PC-9 (cell line): ENCODE measurements at regions not wholly inside any gene's neighbourhood (a gene's known extent, or its start where the extent isn't known, plus 50 kb on each side); places are given as distances from the start of the nearest gene placed in this dataset.

Experiments
- BruUV-seq: library from RNA; stranded (reverse); fragments of 400-500 nt; replicated peaks from 2 replicates; lab custom pipeline; 2021; lab: Mats Ljungman, UMichigan
- CTCF ChIA-PET: fragments of 300-600 bp; sonication (Branson Sonifier 250); formaldehyde crosslinking; loops from one replicate; lab custom pipeline; 2022; ENCODE audit warnings: antibody characterized with exemption; lab: Charles Lee
- POLR2A ChIA-PET: fragments of 300-600 bp; sonication (Branson Sonifier 250); formaldehyde crosslinking; loops from one replicate; lab custom pipeline; 2022; ENCODE audit warnings: antibody characterized with exemption; ENCODE audit not compliant: unreplicated experiment; lab: Charles Lee
- DNase-seq, 2 experiments: peaks; one replicate each; pipeline versions ENCODE4 v3.0.0 to v3.0.0-alpha.2; 2015 to 2022; ENCODE audit warnings: mixed read lengths in 1 of 2
- H2AFZ ChIP-seq: fragments of 200-600 bp; sonication (generic); 2 replicates; pipeline ENCODE4 v1.8.1; 2017; ENCODE audit warnings: antibody characterized with exemption
- H3F3A ChIP-seq: fragments of 200-600 bp; sonication (generic); 2 replicates; pipeline ENCODE4 v1.8.1; 2017; ENCODE audit warnings: antibody characterized with exemption, mild to moderate bottlenecking, low read depth; ENCODE audit not compliant: insufficient read depth
- H3K27ac ChIP-seq: fragments of 200-600 bp; sonication (generic); 2 replicates; pipeline ENCODE4 v1.6.1; 2016; ENCODE audit warnings: mixed run types
- H3K27me3 ChIP-seq: fragments of 200-600 bp; sonication (generic); 2 replicates; pipeline ENCODE4 v1.6.1; 2016; ENCODE audit warnings: low read depth, mixed run types; ENCODE audit not compliant: insufficient read depth
- H3K36me3 ChIP-seq: fragments of 200-600 bp; sonication (generic); 2 replicates; pipeline ENCODE4 v1.6.1; 2016; ENCODE audit warnings: low read depth, mixed run types
- H3K4me1 ChIP-seq: fragments of 200-600 bp; sonication (generic); replicated peaks from 2 replicates; pipeline ENCODE4 v1.6.1; 2016; ENCODE audit warnings: mixed run types; ENCODE audit not compliant: insufficient read depth
- H3K4me2 ChIP-seq: fragments of 200-600 bp; sonication (generic); 2 replicates; pipeline ENCODE4 v1.6.1; 2017; ENCODE audit warnings: mixed run types
- H3K4me3 ChIP-seq: fragments of 200-600 bp; sonication (generic); 2 replicates; pipeline ENCODE4 v1.6.1; 2016; ENCODE audit warnings: mixed run types
- H3K79me2 ChIP-seq: fragments of 200-600 bp; sonication (generic); 2 replicates; pipeline ENCODE4 v1.6.1; 2017; ENCODE audit warnings: low read depth, mixed run types
- H3K9me2 ChIP-seq: fragments of 200-600 bp; sonication (generic); 2 replicates; pipeline ENCODE4 v1.8.1; 2017; ENCODE audit warnings: mild to moderate bottlenecking; ENCODE audit not compliant: insufficient read depth
- H3K9me3 ChIP-seq: fragments of 200-600 bp; sonication (generic); 2 replicates; pipeline ENCODE4 v1.8.1; 2016; ENCODE audit warnings: low read depth; ENCODE audit not compliant: insufficient read depth
- H4K20me1 ChIP-seq: fragments of 200-600 bp; sonication (generic); 2 replicates; pipeline ENCODE4 v1.8.1; 2017; ENCODE audit not compliant: insufficient read depth
- EZH2 ChIP-seq: fragments of 200-600 bp; sonication (generic); IDR thresholded peaks from 2 replicates; pipeline ENCODE4 v1.8.0; 2017; ENCODE audit warnings: antibody characterized with exemption, low read depth
- intact Hi-C: fragments of 100-400 bp; cut with micrococcal nuclease; formaldehyde crosslinking; loops from one replicate; pipeline ENCODE4 v1.10.0; 2022; ENCODE audit not compliant: unreplicated experiment
- TF ChIP-seq, protein P1 (sequence below): fragments of 200-600 bp; sonication (generic); conservative IDR thresholded peaks from 2 replicates; pipeline ENCODE4 v1.6.1; 2017; ENCODE audit warnings: mixed run types, antibody characterized with exemption, mild to moderate bottlenecking, moderate library complexity

GRCh38 chr16:26909623-26910022 lies 157.1 kb upstream of the C16orf82 start:
- peaks cover 66% of the 10 kb centered on the region for H3K27me3 ChIP-seq
- no peak overlapping the region for H3K27ac ChIP-seq
- H4K20me1 ChIP-seq, result no peaks in the 10 kb centered on the region; the same call in 1 of the 2 replicates
- H3F3A ChIP-seq, result no peaks in the 10 kb centered on the region
- no peaks in the 10 kb centered on the region for H3K36me3 ChIP-seq
- intact Hi-C loops, result no loop called here
- no peaks in the 10 kb centered on the region for H3K9me3 ChIP-seq
- ChIA-PET POLR2A (no interaction called here), CTCF (no interaction called here)
- H3K4me3 ChIP-seq, result no peak overlapping the region
- no peaks in the 10 kb centered on the region for H3K9me2 ChIP-seq
- no peaks in the 10 kb centered on the region for H3K79me2 ChIP-seq
- TF ChIP-seq, protein P1, sequence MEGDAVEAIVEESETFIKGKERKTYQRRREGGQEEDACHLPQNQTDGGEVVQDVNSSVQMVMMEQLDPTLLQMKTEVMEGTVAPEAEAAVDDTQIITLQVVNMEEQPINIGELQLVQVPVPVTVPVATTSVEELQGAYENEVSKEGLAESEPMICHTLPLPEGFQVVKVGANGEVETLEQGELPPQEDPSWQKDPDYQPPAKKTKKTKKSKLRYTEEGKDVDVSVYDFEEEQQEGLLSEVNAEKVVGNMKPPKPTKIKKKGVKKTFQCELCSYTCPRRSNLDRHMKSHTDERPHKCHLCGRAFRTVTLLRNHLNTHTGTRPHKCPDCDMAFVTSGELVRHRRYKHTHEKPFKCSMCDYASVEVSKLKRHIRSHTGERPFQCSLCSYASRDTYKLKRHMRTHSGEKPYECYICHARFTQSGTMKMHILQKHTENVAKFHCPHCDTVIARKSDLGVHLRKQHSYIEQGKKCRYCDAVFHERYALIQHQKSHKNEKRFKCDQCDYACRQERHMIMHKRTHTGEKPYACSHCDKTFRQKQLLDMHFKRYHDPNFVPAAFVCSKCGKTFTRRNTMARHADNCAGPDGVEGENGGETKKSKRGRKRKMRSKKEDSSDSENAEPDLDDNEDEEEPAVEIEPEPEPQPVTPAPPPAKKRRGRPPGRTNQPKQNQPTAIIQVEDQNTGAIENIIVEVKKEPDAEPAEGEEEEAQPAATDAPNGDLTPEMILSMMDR, result no peak
- TF ChIP-seq EZH2, result no peak
- no peak overlapping the region for H3K4me2 ChIP-seq
- H2AFZ ChIP-seq, result no peak overlapping the region
- H3K4me1 ChIP-seq, result no peaks in the 10 kb centered on the region
- BruUV-seq, result no TSS peak
- no peak for DNase-seq

- ChIA-PET CTCF (no interaction called here), POLR2A (no interaction called here)
- no peaks in the 10 kb centered on the region for H3K9me2 ChIP-seq
- H3K27ac ChIP-seq, result no peak overlapping the region
- TF ChIP-seq EZH2, result no peak
- TF ChIP-seq, protein P1, result no peak
- H3K4me1 ChIP-seq, result no peaks in the 10 kb centered on the region
- H3K27me3 ChIP-seq, result peaks cover 60% of the 10 kb centered on the region
- no peak for DNase-seq
- BruUV-seq, result no TSS peak
- H3K4me2 ChIP-seq, result no peak overlapping the region
- H3F3A ChIP-seq, result no peaks in the 10 kb centered on the region
- no peak overlapping the region for H2AFZ ChIP-seq
- no peaks in the 10 kb centered on the region for H3K9me3 ChIP-seq
- no peaks in the 10 kb centered on the region for H3K79me2 ChIP-seq
- intact Hi-C loops, result no loop called here
- H3K36me3 ChIP-seq, result no peaks in the 10 kb centered on the region
- H3K4me3 ChIP-seq, result no peak overlapping the region
- no peaks in the 10 kb centered on the region; the same call in 1 of the 2 replicates for H4K20me1 ChIP-seq
Observed at GRCh38 chr16:26911436-26911835, 155.3 kb upstream of the C16orf82 start.

DNA sequence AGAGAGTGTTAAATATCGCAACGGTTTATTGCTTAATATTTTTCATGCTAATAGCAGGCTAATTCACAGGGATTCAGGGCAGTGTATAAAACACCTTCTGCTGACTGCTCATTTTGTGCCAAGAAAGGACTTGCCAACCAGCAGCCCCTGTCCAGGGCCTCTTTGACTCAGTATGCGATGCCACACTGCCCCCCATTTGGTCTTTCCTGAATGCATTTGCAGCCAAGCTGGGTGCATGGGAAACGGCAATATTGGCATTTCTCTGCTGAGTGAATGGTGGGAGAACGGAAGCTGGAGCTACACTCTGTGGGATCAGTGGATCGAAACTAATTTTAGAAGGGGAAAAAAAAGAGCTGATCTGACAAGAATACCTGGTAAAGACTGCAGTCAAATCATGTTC lies 152.9 kb upstream of the C16orf82 start:
- H3K27me3 ChIP-seq, result peaks cover 40% of the 10 kb centered on the region
- no peaks in the 10 kb centered on the region; the same call in 1 of the 2 replicates for H4K20me1 ChIP-seq
- H3K79me2 ChIP-seq, result no peaks in the 10 kb centered on the region
- H3K4me3 ChIP-seq, result no peak overlapping the region
- no peak overlapping the region for H3K27ac ChIP-seq
- no peaks in the 10 kb centered on the region for H3K9me3 ChIP-seq
- no peak for DNase-seq
- H3K36me3 ChIP-seq, result no peaks in the 10 kb centered on the region
- POLR2A ChIA-PET, result no interaction called here
- H2AFZ ChIP-seq, result no peak overlapping the region
- H3F3A ChIP-seq, result no peaks in the 10 kb centered on the region
- CTCF ChIA-PET, result no interaction called here
- no peaks in the 10 kb centered on the region for H3K9me2 ChIP-seq
- intact Hi-C loops, result no loop called here
- TF ChIP-seq, protein P1, result no peak
- no peak for TF ChIP-seq EZH2
- no TSS peak for BruUV-seq
- no peak overlapping the region for H3K4me2 ChIP-seq
- H3K4me1 ChIP-seq, result no peaks in the 10 kb centered on the region
